Esophagus squamous epithelium (tissue), 4 donors: ENCODE measurements at regions not wholly inside any gene's neighbourhood (a gene's known extent, or its start where the extent isn't known, plus 50 kb on each side); places are given as distances from the start of the nearest gene placed in this dataset.

Experiments
- POLR2A ChIP-seq, 4 donors: fragments of 450-650 bp; IDR thresholded peaks; one replicate each; pipeline ENCODE4 v1.6.1; 2017; ENCODE audit warnings: antibody characterized with exemption in 4 of 4, mild to moderate bottlenecking in 4 of 4, moderate library complexity in 3 of 4
- TF ChIP-seq, protein P1 (sequence below), 6 experiments: fragments of 450-650 bp in 4 of 6; fragments of 200-600 bp in 2 of 6; sonication (generic) in 2 of 6; IDR thresholded peaks; one replicate each; pipeline ENCODE4 v1.5.1; 2016 to 2019; ENCODE audit warnings: antibody characterized with exemption in 6 of 6, mild to moderate bottlenecking in 4 of 6, moderate library complexity in 4 of 6

DNA sequence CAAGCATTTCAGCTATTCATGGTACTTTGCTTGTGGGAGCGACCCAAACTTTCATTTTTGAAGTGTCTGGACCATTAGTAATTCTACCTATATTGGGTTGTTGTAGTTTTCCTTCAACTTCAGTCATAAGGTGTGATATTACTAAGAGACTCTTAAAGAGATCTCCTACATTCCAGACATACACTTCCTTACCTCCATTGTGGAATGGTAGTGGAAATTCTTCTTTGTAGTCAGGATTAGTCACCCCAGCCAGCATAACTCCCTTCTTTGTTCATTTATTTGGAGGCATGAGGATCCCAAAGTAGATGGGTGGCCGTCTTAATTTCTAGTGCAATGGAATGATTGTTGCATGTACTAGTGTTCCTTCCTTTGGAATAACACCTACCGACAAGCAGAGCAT, 991.4 kb downstream of the ARAP2 start:
- no peak for TF ChIP-seq POLR2A (IDR thresholded peaks at IDR 0.05)
- TF ChIP-seq, protein P1, sequence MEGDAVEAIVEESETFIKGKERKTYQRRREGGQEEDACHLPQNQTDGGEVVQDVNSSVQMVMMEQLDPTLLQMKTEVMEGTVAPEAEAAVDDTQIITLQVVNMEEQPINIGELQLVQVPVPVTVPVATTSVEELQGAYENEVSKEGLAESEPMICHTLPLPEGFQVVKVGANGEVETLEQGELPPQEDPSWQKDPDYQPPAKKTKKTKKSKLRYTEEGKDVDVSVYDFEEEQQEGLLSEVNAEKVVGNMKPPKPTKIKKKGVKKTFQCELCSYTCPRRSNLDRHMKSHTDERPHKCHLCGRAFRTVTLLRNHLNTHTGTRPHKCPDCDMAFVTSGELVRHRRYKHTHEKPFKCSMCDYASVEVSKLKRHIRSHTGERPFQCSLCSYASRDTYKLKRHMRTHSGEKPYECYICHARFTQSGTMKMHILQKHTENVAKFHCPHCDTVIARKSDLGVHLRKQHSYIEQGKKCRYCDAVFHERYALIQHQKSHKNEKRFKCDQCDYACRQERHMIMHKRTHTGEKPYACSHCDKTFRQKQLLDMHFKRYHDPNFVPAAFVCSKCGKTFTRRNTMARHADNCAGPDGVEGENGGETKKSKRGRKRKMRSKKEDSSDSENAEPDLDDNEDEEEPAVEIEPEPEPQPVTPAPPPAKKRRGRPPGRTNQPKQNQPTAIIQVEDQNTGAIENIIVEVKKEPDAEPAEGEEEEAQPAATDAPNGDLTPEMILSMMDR (IDR thresholded peaks at IDR 0.05) = no peak
